IMR-90 (cell line): ENCODE measurements at regions not wholly inside any gene's neighbourhood (a gene's known extent, or its start where the extent isn't known, plus 50 kb on each side); places are given as distances from the start of the nearest gene placed in this dataset.

ENCODE experiments used
- ATAC-seq: fragments of 200-7000 bp; cut with Tn5 transposase; 2 replicates; pipeline ENCODE4 v1.9.1; 2020; ENCODE audit warnings: low read depth, mild to moderate bottlenecking, moderate library complexity
- BruUV-seq: library from RNA; stranded (reverse); fragments of 400-500 nt; replicated peaks from 2 replicates; lab custom pipeline; 2021; lab: Mats Ljungman, UMichigan
- CTCF ChIA-PET: fragments of 300-600 bp; formaldehyde crosslinking; extraction: SDS; loops from one replicate; lab custom pipeline; 2021; ENCODE audit warnings: antibody characterized with exemption; lab: Yijun Ruan, JAX
- POLR2A ChIA-PET: fragments of 300-600 bp; sonication (Branson Sonifier 250); formaldehyde crosslinking; loops from one replicate; lab custom pipeline; 2022; ENCODE audit warnings: antibody characterized with exemption; ENCODE audit not compliant: unreplicated experiment; lab: Charles Lee
- DNase-seq: peaks from one replicate; pipeline ENCODE4 v3.0.0; 2013
- H2AFZ ChIP-seq: replicated peaks from 2 replicates; pipeline ENCODE3; 2013; ENCODE audit warnings: low read length, mild to moderate bottlenecking; ENCODE audit not compliant: poor library complexity
- H2AK5ac ChIP-seq: 2 replicates; pipeline ENCODE4 v1.6.1; 2013; ENCODE audit warnings: low read depth, low read length, inconsistent platforms
- H2AK9ac ChIP-seq: replicated peaks from 2 replicates; pipeline ENCODE3; 2013; ENCODE audit warnings: mild to moderate bottlenecking, low read depth, low read length, moderate library complexity; ENCODE audit not compliant: poor library complexity
- H2BK120ac ChIP-seq: 2 replicates; pipeline ENCODE4 v1.6.1; 2013; ENCODE audit warnings: low read depth, low read length, inconsistent platforms
- H2BK15ac ChIP-seq: 3 replicates; pipeline ENCODE4 v1.6.1; 2013; ENCODE audit warnings: low read depth, low read length, inconsistent platforms
- H2BK20ac ChIP-seq: 2 replicates; pipeline ENCODE4 v1.6.1; 2013; ENCODE audit warnings: low read depth, mild to moderate bottlenecking, inconsistent platforms, low read length, moderate library complexity
- H2BK5ac ChIP-seq: 2 replicates; pipeline ENCODE4 v1.6.1; 2013; ENCODE audit warnings: mild to moderate bottlenecking, low read depth, low read length, inconsistent platforms; ENCODE audit not compliant: poor library complexity, severe bottlenecking
- H3K14ac ChIP-seq: replicated peaks from 2 replicates; pipeline ENCODE4 v1.6.1; 2013; ENCODE audit warnings: low read depth, low read length, inconsistent platforms
- H3K18ac ChIP-seq: 2 replicates; pipeline ENCODE4 v1.6.1; 2013; ENCODE audit warnings: low read depth, low read length, control low read depth
- H3K23ac ChIP-seq: 2 replicates; pipeline ENCODE4 v1.6.1; 2013; ENCODE audit warnings: low read depth, low read length, inconsistent platforms
- H3K27ac ChIP-seq: 2 replicates; pipeline ENCODE4 v1.5.1; 2013; ENCODE audit warnings: mild to moderate bottlenecking, control low read depth, low read length; ENCODE audit not compliant: insufficient read depth
- H3K27me3 ChIP-seq: 2 replicates; pipeline ENCODE4 v1.6.1; 2013; ENCODE audit warnings: low read length; ENCODE audit not compliant: control insufficient read depth, insufficient read depth
- H3K36me3 ChIP-seq: 2 replicates; pipeline ENCODE4 v1.6.1; 2013; ENCODE audit warnings: low read length, mixed read lengths; ENCODE audit not compliant: control insufficient read depth, insufficient read depth
- H3K4ac ChIP-seq: 2 replicates; pipeline ENCODE4 v1.6.1; 2013; ENCODE audit warnings: low read depth, low read length, inconsistent platforms
- H3K4me1 ChIP-seq: 2 replicates; pipeline ENCODE4 v1.6.1; 2013; ENCODE audit warnings: low read length, mixed read lengths; ENCODE audit not compliant: control insufficient read depth, insufficient read depth
- H3K4me2 ChIP-seq: 2 replicates; pipeline ENCODE4 v1.6.1; 2013; ENCODE audit warnings: low read depth, mild to moderate bottlenecking, control low read depth, low read length, moderate library complexity
- H3K4me3 ChIP-seq: 2 replicates; pipeline ENCODE4 v1.5.1; 2013; ENCODE audit warnings: low read depth, mild to moderate bottlenecking, control low read depth, low read length, moderate library complexity; ENCODE audit not compliant: insufficient read depth
- H3K56ac ChIP-seq: 2 replicates; pipeline ENCODE4 v1.6.1; 2013; ENCODE audit warnings: low read length, inconsistent platforms; ENCODE audit not compliant: insufficient read depth; ENCODE audit errors: extremely low read depth
- H3K79me1 ChIP-seq, 2 experiments: 2 replicates each; pipeline ENCODE4 v1.6.1; 2013; ENCODE audit warnings: low read length in 2 of 2, inconsistent platforms in 1 of 2, low read depth in 1 of 2
- H3K9ac ChIP-seq: 2 replicates; pipeline ENCODE4 v1.6.1; 2013; ENCODE audit warnings: low read depth, low read length, control low read depth
- H3K9me1 ChIP-seq: 2 replicates; pipeline ENCODE4 v1.6.1; 2013; ENCODE audit warnings: low read length, inconsistent platforms; ENCODE audit not compliant: insufficient read depth
- H3K9me3 ChIP-seq: 2 replicates; pipeline ENCODE4 v1.6.1; 2013; ENCODE audit warnings: low read length; ENCODE audit not compliant: control insufficient read depth, insufficient read depth
- H4K20me1 ChIP-seq: 2 replicates; pipeline ENCODE4 v1.6.1; 2013; ENCODE audit warnings: low read length, inconsistent platforms; ENCODE audit not compliant: insufficient read depth
- H4K5ac ChIP-seq: 2 replicates; pipeline ENCODE4 v1.6.1; 2013; ENCODE audit warnings: mild to moderate bottlenecking, low read depth, low read length, control low read depth
- H4K8ac ChIP-seq, 2 experiments: 2 replicates each; pipeline ENCODE4 v1.6.1; 2013; ENCODE audit warnings: low read depth in 2 of 2, low read length in 2 of 2, control low read depth in 1 of 2, inconsistent platforms in 1 of 2
- H4K91ac ChIP-seq: 2 replicates; pipeline ENCODE4 v1.6.1; 2013; ENCODE audit warnings: low read depth, low read length, inconsistent platforms; ENCODE audit not compliant: insufficient read depth
- CEBPB ChIP-seq: IDR thresholded peaks from 2 replicates; pipeline ENCODE4 v1.6.1; 2012; ENCODE audit warnings: low read depth, low read length, improper control_type of control experiment
- CTCF ChIP-seq: conservative IDR thresholded peaks from 2 replicates; pipeline ENCODE4 v1.5.1; 2012; ENCODE audit warnings: mild to moderate bottlenecking, low read depth, low read length, improper control_type of control experiment
- MAFK ChIP-seq: IDR thresholded peaks from 2 replicates; pipeline ENCODE4 v1.6.1; 2012; ENCODE audit warnings: low read depth, low read length, improper control_type of control experiment
- MXI1 ChIP-seq: IDR thresholded peaks from 2 replicates; pipeline ENCODE4 v1.6.1; 2012; ENCODE audit warnings: low read depth, mild to moderate bottlenecking, low read length, moderate library complexity, borderline replicate concordance
- NFE2L2 ChIP-seq: fragments of 150-350 bp; IDR thresholded peaks from 2 replicates; pipeline ENCODE4 v1.6.1; 2016; ENCODE audit warnings: low read depth, mild to moderate bottlenecking, low read length
- POLR2A ChIP-seq: IDR thresholded peaks from 2 replicates; pipeline ENCODE4 v1.6.1; 2012; ENCODE audit warnings: mild to moderate bottlenecking, low read depth, low read length
- RCOR1 ChIP-seq: IDR thresholded peaks from 2 replicates; pipeline ENCODE4 v1.6.1; 2012; ENCODE audit warnings: mild to moderate bottlenecking, low read length, improper control_type of control experiment; ENCODE audit not compliant: insufficient replicate concordance
- RFX5 ChIP-seq: IDR thresholded peaks from 2 replicates; pipeline ENCODE4 v1.8.0; 2012; ENCODE audit warnings: low read depth, mild to moderate bottlenecking, low read length, moderate library complexity
- SMC3 ChIP-seq: fragments of 150-350 bp; IDR thresholded peaks from 2 replicates; pipeline ENCODE4 v1.6.1; 2016; ENCODE audit warnings: low read depth, mild to moderate bottlenecking, antibody characterized with exemption, low read length, moderate library complexity
- WGBS, 2 experiments: methylation state at CpG; one replicate each; pipeline versions ENCODE4 v1.1.5 to v1.1.7; 2013; ENCODE audit warnings: missing lambda C conversion rate in 2 of 2; ENCODE audit not compliant: insufficient read length in 1 of 2; ENCODE audit errors: extremely low coverage in 2 of 2; 5-methylcytosine and 5-hydroxymethylcytosine counted together
- dilution Hi-C: fragments of 300-500 bp; cut with HindIII; formaldehyde crosslinking; loops from one replicate; pipeline ENCODE4 v1.14.3; 2018; ENCODE audit warnings: low sequenced_read_pairs; ENCODE audit not compliant: unreplicated experiment
- in situ Hi-C: fragments of 300-500 bp; cut with MboI; formaldehyde crosslinking; loops from 3 replicates; pipeline ENCODE4 v1.14.3; 2019; ENCODE audit warnings: low sequenced_read_pairs, inconsistent platforms, mixed read lengths
- intact Hi-C: fragments of 100-400 bp; cut with micrococcal nuclease; formaldehyde crosslinking; loops from 2 replicates; pipeline ENCODE4 v1.10.0; 2022
- TF ChIP-seq, protein P1 (sequence below): fragments of 150-350 bp; IDR thresholded peaks from 2 replicates; pipeline ENCODE4 v1.6.1; 2017; ENCODE audit warnings: mild to moderate bottlenecking, antibody characterized with exemption, low read length, low read depth

DNA sequence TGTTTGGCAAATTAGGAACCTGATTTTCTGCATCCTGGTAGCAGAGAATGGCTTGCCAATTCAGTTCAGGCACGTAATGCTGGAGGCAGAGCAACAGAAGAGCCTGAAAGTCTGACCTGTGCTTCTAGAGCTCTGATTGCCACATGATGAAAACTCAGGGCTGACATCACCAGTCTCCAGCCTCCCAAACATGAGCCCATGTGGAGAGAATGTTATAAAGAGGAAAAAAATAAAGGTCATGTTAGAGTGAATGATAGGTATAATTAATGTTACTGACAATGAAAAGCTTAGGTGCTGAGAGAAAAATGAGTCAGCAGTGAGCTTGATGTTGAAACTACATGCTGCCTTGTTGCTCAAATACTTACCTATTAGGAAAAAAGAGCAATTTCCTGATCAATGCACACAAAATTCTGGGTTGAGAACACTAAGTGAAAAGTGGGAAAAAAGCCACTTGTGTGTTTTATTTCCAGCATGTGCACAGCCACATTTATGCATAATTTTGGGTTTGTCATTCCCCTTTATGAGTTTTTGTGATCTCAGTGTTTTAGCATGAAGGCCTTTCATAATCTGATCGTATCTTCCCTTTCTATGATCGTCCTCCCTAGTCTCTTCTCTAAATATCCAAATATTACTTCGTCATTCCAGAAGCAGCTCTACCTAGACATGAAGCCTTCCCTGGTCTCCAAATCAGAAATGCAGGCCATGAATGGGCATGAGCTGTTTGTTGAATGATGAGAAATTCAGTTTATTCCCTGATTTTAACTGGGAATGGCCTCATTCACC is 113.3 kb upstream of the CPEB2 start:
- H3K56ac ChIP-seq: no peak overlapping the region
- H4K20me1 ChIP-seq: no peaks in the 10 kb centered on the region
- no peak overlapping the region for H3K4me3 ChIP-seq
- no peak overlapping the region for H3K9ac ChIP-seq
- intact Hi-C loops: no loop called here
- no peak for DNase-seq
- H2AK5ac ChIP-seq: no peak overlapping the region
- no peaks in the 10 kb centered on the region for H3K36me3 ChIP-seq
- no peak overlapping the region for H4K5ac ChIP-seq
- H3K14ac ChIP-seq: no peak overlapping the region
- H3K18ac ChIP-seq: no peak overlapping the region
- no peak for ATAC-seq
- H4K8ac ChIP-seq: no peak overlapping the region
- H3K4me2 ChIP-seq: no peak overlapping the region
- no peak overlapping the region for H2BK120ac ChIP-seq
- H2AK9ac ChIP-seq: no peak overlapping the region
- no peak for TF ChIP-seq CTCF
- no peak for TF ChIP-seq MAFK
- TF ChIP-seq CEBPB: no peak
- no peak for TF ChIP-seq RFX5
- no peak for TF ChIP-seq MXI1
- TF ChIP-seq SMC3: no peak
- TF ChIP-seq, protein P1, sequence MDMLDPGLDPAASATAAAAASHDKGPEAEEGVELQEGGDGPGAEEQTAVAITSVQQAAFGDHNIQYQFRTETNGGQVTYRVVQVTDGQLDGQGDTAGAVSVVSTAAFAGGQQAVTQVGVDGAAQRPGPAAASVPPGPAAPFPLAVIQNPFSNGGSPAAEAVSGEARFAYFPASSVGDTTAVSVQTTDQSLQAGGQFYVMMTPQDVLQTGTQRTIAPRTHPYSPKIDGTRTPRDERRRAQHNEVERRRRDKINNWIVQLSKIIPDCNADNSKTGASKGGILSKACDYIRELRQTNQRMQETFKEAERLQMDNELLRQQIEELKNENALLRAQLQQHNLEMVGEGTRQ: no peak
- no peak for TF ChIP-seq NFE2L2
- TF ChIP-seq RCOR1: no peak
- TF ChIP-seq POLR2A: no peak
- H2BK20ac ChIP-seq: no peak overlapping the region
- H3K9me1 ChIP-seq: no peaks in the 10 kb centered on the region
- dilution Hi-C loops: no loop called here
- no peaks in the 10 kb centered on the region for H3K9me3 ChIP-seq
- no TSS peak for BruUV-seq
- no peak overlapping the region for H3K23ac ChIP-seq
- no peak overlapping the region for H2BK15ac ChIP-seq
- no peak overlapping the region for H4K91ac ChIP-seq
- H3K4ac ChIP-seq: no peak overlapping the region
- no peaks in the 10 kb centered on the region for H3K4me1 ChIP-seq
- H3K27ac ChIP-seq: no peak overlapping the region
- no peaks in the 10 kb centered on the region for H3K27me3 ChIP-seq
- in situ Hi-C loops: no loop called here
- ChIA-PET CTCF (no interaction called here), POLR2A (no interaction called here)
- H3K79me1 ChIP-seq: no peaks in the 10 kb centered on the region
- H2BK5ac ChIP-seq: no peak overlapping the region
- H2AFZ ChIP-seq: no peak overlapping the region
- no CpG with 5 or more reads among the region's 4 CpGs for WGBS, 2 experiments
